Caco-2 (cell line): ENCODE measurements at regions not wholly inside any gene's neighbourhood (a gene's known extent, or its start where the extent isn't known, plus 50 kb on each side); places are given as distances from the start of the nearest gene placed in this dataset.

ENCODE experiments used
- BruUV-seq: library from RNA; stranded (reverse); fragments of 400-500 nt; replicated peaks from 2 replicates; lab custom pipeline; 2021; lab: Mats Ljungman, UMichigan
- CTCF ChIA-PET: fragments of 300-600 bp; sonication (Branson Sonifier 250); formaldehyde crosslinking; loops from one replicate; lab custom pipeline; 2022; ENCODE audit warnings: antibody characterized with exemption; lab: Charles Lee
- POLR2A ChIA-PET: fragments of 300-600 bp; sonication (Branson Sonifier 250); formaldehyde crosslinking; loops from one replicate; lab custom pipeline; 2022; ENCODE audit warnings: antibody characterized with exemption; lab: Charles Lee
- DNase-seq, 2 experiments: peaks; one replicate each; pipeline versions ENCODE4 v3.0.0 to v3.0.0-alpha.2; 2020 to 2022
- H3K27me3 ChIP-seq: replicated peaks from 2 replicates; pipeline ENCODE4 v1.6.0; 2011; ENCODE audit warnings: low read length; ENCODE audit not compliant: control insufficient read depth, insufficient read depth
- H3K36me3 ChIP-seq: 2 replicates; pipeline ENCODE4 v1.5.1; 2011; ENCODE audit warnings: low read length; ENCODE audit not compliant: control insufficient read depth, insufficient read depth
- H3K4me1 ChIP-seq: fragments of 250-450 bp; sonication (Bioruptor Pico); 2 replicates; pipeline ENCODE4 v1.5.1; 2020; ENCODE audit warnings: mild to moderate bottlenecking
- H3K4me3 ChIP-seq: 2 replicates; pipeline ENCODE4 v1.5.1; 2011; ENCODE audit warnings: low read depth, mild to moderate bottlenecking, control low read depth, low read length
- H3K9me3 ChIP-seq: fragments of 250-450 bp; sonication (Bioruptor Pico); 2 replicates; pipeline ENCODE4 v1.5.1; 2020; ENCODE audit warnings: mild to moderate bottlenecking, moderate library complexity
- H3K27ac Mint-ChIP-seq: one replicate; pipeline ENCODE4 v1.8.0; 2022; ENCODE audit warnings: mixed read lengths; ENCODE audit not compliant: unreplicated experiment
- H3K27me3 Mint-ChIP-seq: one replicate; pipeline ENCODE4 v1.8.0; 2022; ENCODE audit warnings: mixed read lengths; ENCODE audit not compliant: insufficient read depth, unreplicated experiment
- H3K36me3 Mint-ChIP-seq: one replicate; pipeline ENCODE4 v1.8.0; 2022; ENCODE audit warnings: mild to moderate bottlenecking, mixed read lengths; ENCODE audit not compliant: insufficient read depth, unreplicated experiment
- H3K4me1 Mint-ChIP-seq: one replicate; pipeline ENCODE4 v1.8.0; 2022; ENCODE audit warnings: low read depth, mixed read lengths; ENCODE audit not compliant: unreplicated experiment
- H3K4me3 Mint-ChIP-seq: one replicate; pipeline ENCODE4 v1.8.0; 2022; ENCODE audit warnings: mild to moderate bottlenecking, moderate library complexity, mixed read lengths; ENCODE audit not compliant: unreplicated experiment
- H3K9me3 Mint-ChIP-seq: one replicate; pipeline ENCODE4 v1.8.0; 2022; ENCODE audit warnings: mixed read lengths; ENCODE audit not compliant: unreplicated experiment
- intact Hi-C: fragments of 100-400 bp; cut with micrococcal nuclease; formaldehyde crosslinking; loops from one replicate; pipeline ENCODE4 v1.10.0; 2022; ENCODE audit not compliant: unreplicated experiment
- TF ChIP-seq, protein P1 (sequence below), 2 experiments: fragments of 200-600 bp in 1 of 2; IDR thresholded peaks; 1 replicate in 1 of 2; 2 replicates in 1 of 2; pipeline versions ENCODE4 v1.5.1 to v1.8.0; 2011 to 2022; ENCODE audit warnings: antibody characterized with exemption in 1 of 2, control low read depth in 1 of 2, inconsistent platforms in 1 of 2, low read depth in 1 of 2, low read length in 1 of 2, mild to moderate bottlenecking in 1 of 2, moderate library complexity in 1 of 2; ENCODE audit not compliant: insufficient read depth in 1 of 2, severe bottlenecking in 1 of 2, unreplicated experiment in 1 of 2

DNA sequence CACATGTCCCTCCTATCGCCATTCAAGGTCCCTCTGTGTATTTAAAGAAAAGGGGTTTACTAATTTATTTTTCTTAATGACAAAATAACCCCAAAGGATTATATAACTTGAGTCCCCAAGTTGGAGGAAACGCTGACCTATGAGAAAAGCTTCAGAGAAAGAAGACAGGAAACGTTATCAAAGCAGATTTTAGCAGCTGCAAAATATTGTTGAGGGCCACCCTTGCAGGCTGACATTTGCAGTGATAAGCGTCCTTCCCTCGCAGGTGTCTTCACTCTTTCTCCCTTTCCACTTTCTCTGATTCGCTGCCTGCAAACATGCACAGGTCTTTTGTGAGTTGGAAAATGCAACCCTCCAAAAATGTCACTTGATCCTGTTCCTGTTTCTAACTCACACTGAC is 103.2 kb upstream of the RIPOR2 start:
- ChIA-PET CTCF (no interaction called here), POLR2A (no interaction called here)
- no peaks in the 10 kb centered on the region for H3K27me3 ChIP-seq
- Mint-ChIP-seq H3K9me3 (no peaks in the 10 kb centered on the region), H3K4me1 (no peaks in the 10 kb centered on the region), H3K36me3 (no peaks in the 10 kb centered on the region), H3K27me3 (peaks cover 3% of the 10 kb centered on the region), H3K27ac (no peak overlapping the region), H3K4me3 (no peak overlapping the region)
- H3K4me3 ChIP-seq, result no peak overlapping the region
- H3K4me1 ChIP-seq, result no peaks in the 10 kb centered on the region
- TF ChIP-seq, protein P1, sequence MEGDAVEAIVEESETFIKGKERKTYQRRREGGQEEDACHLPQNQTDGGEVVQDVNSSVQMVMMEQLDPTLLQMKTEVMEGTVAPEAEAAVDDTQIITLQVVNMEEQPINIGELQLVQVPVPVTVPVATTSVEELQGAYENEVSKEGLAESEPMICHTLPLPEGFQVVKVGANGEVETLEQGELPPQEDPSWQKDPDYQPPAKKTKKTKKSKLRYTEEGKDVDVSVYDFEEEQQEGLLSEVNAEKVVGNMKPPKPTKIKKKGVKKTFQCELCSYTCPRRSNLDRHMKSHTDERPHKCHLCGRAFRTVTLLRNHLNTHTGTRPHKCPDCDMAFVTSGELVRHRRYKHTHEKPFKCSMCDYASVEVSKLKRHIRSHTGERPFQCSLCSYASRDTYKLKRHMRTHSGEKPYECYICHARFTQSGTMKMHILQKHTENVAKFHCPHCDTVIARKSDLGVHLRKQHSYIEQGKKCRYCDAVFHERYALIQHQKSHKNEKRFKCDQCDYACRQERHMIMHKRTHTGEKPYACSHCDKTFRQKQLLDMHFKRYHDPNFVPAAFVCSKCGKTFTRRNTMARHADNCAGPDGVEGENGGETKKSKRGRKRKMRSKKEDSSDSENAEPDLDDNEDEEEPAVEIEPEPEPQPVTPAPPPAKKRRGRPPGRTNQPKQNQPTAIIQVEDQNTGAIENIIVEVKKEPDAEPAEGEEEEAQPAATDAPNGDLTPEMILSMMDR (IDR thresholded peaks at IDR 0.05; ENCODE audit: insufficient read depth in 1 of 2, low read depth in 1 of 2, low read length in 1 of 2, severe bottlenecking in 1 of 2, unreplicated experiment in 1 of 2), result no peak
- H3K36me3 ChIP-seq, result no peaks in the 10 kb centered on the region
- no peaks in the 10 kb centered on the region for H3K9me3 ChIP-seq
- intact Hi-C loops, result no loop called here
- BruUV-seq, result no TSS peak
- no peak for DNase-seq

DNA sequence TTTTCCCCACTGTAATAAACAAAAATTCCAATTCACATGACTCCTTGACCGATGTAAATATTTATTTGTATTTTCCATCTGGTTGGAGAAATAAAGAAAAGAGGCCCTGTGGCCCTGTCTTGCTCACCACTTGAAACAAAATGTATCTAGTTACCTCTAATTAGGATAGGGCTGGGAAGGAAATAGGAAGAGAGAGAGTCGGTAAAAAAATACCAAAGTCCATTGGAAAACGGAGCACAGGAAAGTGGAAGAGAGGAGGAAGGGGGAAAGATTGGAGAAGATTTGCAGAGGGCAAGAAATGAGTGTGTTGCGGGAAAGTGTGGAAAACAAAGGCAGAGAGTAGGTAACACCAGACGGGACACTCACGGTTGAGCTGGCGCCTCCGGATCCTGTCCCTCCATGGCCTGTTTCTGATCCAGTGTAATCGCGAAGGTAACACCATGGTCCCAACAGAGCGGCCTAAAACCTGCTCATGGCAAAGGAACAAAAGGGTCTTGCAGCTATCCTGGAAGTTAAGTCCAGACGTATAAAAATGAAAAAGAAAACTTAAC is 105.8 kb upstream of the RIPOR2 start:
- peaks cover 17% of the 10 kb centered on the region for H3K27me3 Mint-ChIP-seq
- intact Hi-C loops, result no loop called here
- TF ChIP-seq, protein P1 (IDR thresholded peaks at IDR 0.05; ENCODE audit: insufficient read depth in 1 of 2, low read depth in 1 of 2, low read length in 1 of 2, severe bottlenecking in 1 of 2, unreplicated experiment in 1 of 2), result no peak
- no peak overlapping the region for H3K27ac Mint-ChIP-seq
- Histone ChIP-seq H3K4me3 (no peak overlapping the region), H3K4me1 (no peaks in the 10 kb centered on the region), H3K36me3 (no peaks in the 10 kb centered on the region), H3K9me3 (no peaks in the 10 kb centered on the region), H3K27me3 (no peaks in the 10 kb centered on the region)
- no peak for DNase-seq
- H3K9me3 Mint-ChIP-seq, result no peaks in the 10 kb centered on the region
- POLR2A ChIA-PET, result no interaction called here
- no peaks in the 10 kb centered on the region for H3K4me1 Mint-ChIP-seq
- no peak overlapping the region for H3K4me3 Mint-ChIP-seq
- CTCF ChIA-PET, result interaction anchor here (0.7 kb wide), 1 partner anchor 14 kb away, joined by 5 read pairs; no protein-coding TSS in a partner anchor
- no TSS peak for BruUV-seq
- H3K36me3 Mint-ChIP-seq, result no peaks in the 10 kb centered on the region

DNA sequence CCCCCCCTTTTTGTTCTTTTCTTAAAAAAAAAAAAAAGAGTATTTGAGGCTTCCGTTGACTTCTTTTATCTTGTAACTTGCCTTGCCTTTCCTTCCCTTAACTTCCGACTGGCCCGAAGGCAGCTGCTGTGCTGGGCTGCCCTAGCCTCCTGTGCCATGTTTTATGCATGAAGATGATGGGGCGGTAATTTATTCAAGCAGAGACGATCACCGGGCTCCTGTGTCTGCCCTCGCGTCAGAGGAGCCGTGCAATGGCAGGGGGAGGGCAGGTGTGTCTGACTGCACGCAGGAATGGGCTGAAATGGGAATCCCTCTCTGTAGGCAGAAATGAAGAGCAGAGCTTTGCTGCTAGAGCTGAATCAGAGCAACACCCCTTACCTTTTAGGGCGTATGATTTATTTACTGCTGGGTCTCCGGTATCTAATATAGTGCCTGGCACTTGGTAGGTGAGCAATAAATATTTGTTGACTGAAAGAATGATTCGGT is 106.3 kb upstream of the RIPOR2 start:
- no peaks in the 10 kb centered on the region for H3K9me3 ChIP-seq
- ChIA-PET CTCF (interaction anchor here (0.7 kb wide), 1 partner anchor 14 kb away, joined by 5 read pairs; no protein-coding TSS in a partner anchor), POLR2A (no interaction called here)
- TF ChIP-seq, protein P1 (IDR thresholded peaks at IDR 0.05; ENCODE audit: insufficient read depth in 1 of 2, low read depth in 1 of 2, low read length in 1 of 2, severe bottlenecking in 1 of 2, unreplicated experiment in 1 of 2), result no peak
- H3K27ac Mint-ChIP-seq, result no peak overlapping the region
- no TSS peak for BruUV-seq
- H3K36me3 Mint-ChIP-seq, result no peaks in the 10 kb centered on the region
- H3K4me1 ChIP-seq, result no peaks in the 10 kb centered on the region
- H3K4me3 ChIP-seq, result no peak overlapping the region
- DNase-seq, result no peak
- H3K36me3 ChIP-seq, result no peaks in the 10 kb centered on the region
- H3K9me3 Mint-ChIP-seq, result no peaks in the 10 kb centered on the region
- H3K4me3 Mint-ChIP-seq, result no peak overlapping the region
- H3K27me3 ChIP-seq, result no peaks in the 10 kb centered on the region
- H3K4me1 Mint-ChIP-seq, result no peaks in the 10 kb centered on the region
- intact Hi-C loops, result no loop called here
- peaks cover 17% of the 10 kb centered on the region for H3K27me3 Mint-ChIP-seq
